Lung (tissue), 11 donors: ENCODE measurements at regions not wholly inside any gene's neighbourhood (a gene's known extent, or its start where the extent isn't known, plus 50 kb on each side); places are given as distances from the start of the nearest gene placed in this dataset.

Experiments
- ATAC-seq: fragments of 200-7000 bp; cut with Tn5 transposase; one replicate; pipeline ENCODE4 v1.9.1; 2020; ENCODE audit warnings: moderate number of reproducible peaks; ENCODE audit not compliant: insufficient read depth, low FRiP score
- DNase-seq, 3 donors: peaks; one replicate each; pipeline ENCODE4 v3.0.0-alpha.2; 2013 to 2017
- H3K27ac ChIP-seq, 2 donors: one replicate each; pipeline ENCODE4 v1.5.1; 2013; ENCODE audit warnings: mild to moderate bottlenecking in 2 of 2, moderate library complexity in 2 of 2, control low read depth in 1 of 2, inconsistent platforms in 1 of 2, low read depth in 1 of 2, low read length in 1 of 2
- H3K27me3 ChIP-seq, 3 donors: one replicate each; pipeline ENCODE4 v1.5.1; 2013; ENCODE audit warnings: low read length in 2 of 3; ENCODE audit not compliant: control insufficient read depth in 3 of 3, insufficient read depth in 3 of 3
- H3K36me3 ChIP-seq, 4 donors: one replicate each; pipeline ENCODE4 v1.5.1; 2013; ENCODE audit warnings: low read length in 4 of 4, mild to moderate bottlenecking in 1 of 4, moderate library complexity in 1 of 4; ENCODE audit not compliant: control insufficient read depth in 4 of 4, insufficient read depth in 4 of 4
- H3K4me1 ChIP-seq, 5 donors: one replicate each; pipeline ENCODE4 v1.5.1; 2013; ENCODE audit warnings: low read length in 5 of 5, mild to moderate bottlenecking in 2 of 5, moderate library complexity in 1 of 5; ENCODE audit not compliant: control insufficient read depth in 5 of 5, insufficient read depth in 5 of 5
- H3K4me3 ChIP-seq: one replicate; pipeline ENCODE4 v1.5.1; 2013; ENCODE audit warnings: mild to moderate bottlenecking, control low read depth, moderate library complexity
- H3K9ac ChIP-seq, 2 donors: one replicate each; pipeline ENCODE4 v1.5.1; 2013; ENCODE audit warnings: low read length in 2 of 2, control low read depth in 1 of 2; ENCODE audit not compliant: insufficient read depth in 1 of 2
- H3K9me3 ChIP-seq, 4 donors: one replicate each; pipeline ENCODE4 v1.5.1; 2013; ENCODE audit warnings: low read length in 3 of 4, mild to moderate bottlenecking in 1 of 4, moderate library complexity in 1 of 4; ENCODE audit not compliant: control insufficient read depth in 4 of 4, insufficient read depth in 3 of 4
- CTCF ChIP-seq: IDR thresholded peaks from 2 replicates; pipeline ENCODE4 v1.5.1; 2012; ENCODE audit warnings: mild to moderate bottlenecking; ENCODE audit errors: control extremely low read depth, extremely low read depth
- WGBS, 2 donors: extraction: QIAGEN DNeasy Blood & Tissue Kit; methylation state at CpG; one replicate each; pipeline ENCODE4 v1.1.7; 2013; 5-methylcytosine and 5-hydroxymethylcytosine counted together
- donor health status: control.
- donor health status: control.
- donor health status: Bipolar disorder and iron deficiency.
- donor health status: healthy.
- donor health status: DM: yes; HTN: yes; CAD: no.

- Histone ChIP-seq H3K36me3 (no peaks in the 10 kb centered on the region), H3K4me1 (no peaks in the 10 kb centered on the region), H3K27ac (no peak overlapping the region), H3K9me3 (no peaks in the 10 kb centered on the region), H3K9ac (no peak overlapping the region), H3K27me3 (no peaks in the 10 kb centered on the region), H3K4me3 (no peak overlapping the region)
- ATAC-seq (no peak), DNase-seq (no peak)
- whole genome bisulfite sequencing, 2 donors, result 85 to 96% methylated on average over 3 to 4 of the region's 4 CpGs
- TF ChIP-seq CTCF, result no peak
Measured at GRCh38 chrX:130529531-130529930, 127.7 kb downstream of the RBMX2 start.

- H3K36me3 ChIP-seq, result no peaks in the 10 kb centered on the region
- ATAC-seq (no peak), DNase-seq (no peak)
- no peak overlapping the region for H3K27ac ChIP-seq
- H3K27me3 ChIP-seq, result no peaks in the 10 kb centered on the region
- no peaks in the 10 kb centered on the region for H3K4me1 ChIP-seq
- H3K9ac ChIP-seq, result no peak overlapping the region
- H3K9me3 ChIP-seq, result no peaks in the 10 kb centered on the region
- TF ChIP-seq CTCF, result no peak
- H3K4me3 ChIP-seq, result no peak overlapping the region
Measured at GRCh38 chrX:130531066-130531465, 129.3 kb downstream of the RBMX2 start.

- H3K9ac ChIP-seq, result no peak overlapping the region
- DNase-seq (peak; percentile 11 to 49 (median 24)), ATAC-seq (no peak)
- no peak overlapping the region for H3K27ac ChIP-seq
- peak; percentile 9 for TF ChIP-seq CTCF
- H3K36me3 ChIP-seq, result no peaks in the 10 kb centered on the region
- peaks cover 5 to 11% (median 7%) of the 10 kb centered on the region in 3 donors for H3K27me3 ChIP-seq
- no peaks in the 10 kb centered on the region for H3K4me1 ChIP-seq
- H3K9me3 ChIP-seq, result no peaks in the 10 kb centered on the region
- H3K4me3 ChIP-seq, result no peak overlapping the region
- 13 to 18% methylated on average over 15 of the region's 15 CpGs for WGBS, 2 donors
Measured at GRCh38 chrX:130539721-130540321, 138.0 kb downstream of the RBMX2 start.
